ENCODE measurements at regions not wholly inside any gene's neighbourhood (a gene's known extent, or its start where the extent isn't known, plus 50 kb on each side); places are given as distances from the start of the nearest gene placed in this dataset.

- no peak for DNase-seq (ENCODE audit: low read depth in 4 of 4, low spot score in 1 of 4)
Measured at GRCh38 chr20:50284811-50285375, 94.3 kb downstream of the CEBPB start.

- DNase-seq (ENCODE audit: low read depth in 4 of 4, low spot score in 1 of 4) = no peak
Measured at GRCh38 chr20:50285376-50286173, 94.9 kb downstream of the CEBPB start.

- no peak for DNase-seq (ENCODE audit: low read depth in 4 of 4, low spot score in 1 of 4)
Measured at GRCh38 chr20:50286174-50286511, 95.5 kb downstream of the CEBPB start.

DNA sequence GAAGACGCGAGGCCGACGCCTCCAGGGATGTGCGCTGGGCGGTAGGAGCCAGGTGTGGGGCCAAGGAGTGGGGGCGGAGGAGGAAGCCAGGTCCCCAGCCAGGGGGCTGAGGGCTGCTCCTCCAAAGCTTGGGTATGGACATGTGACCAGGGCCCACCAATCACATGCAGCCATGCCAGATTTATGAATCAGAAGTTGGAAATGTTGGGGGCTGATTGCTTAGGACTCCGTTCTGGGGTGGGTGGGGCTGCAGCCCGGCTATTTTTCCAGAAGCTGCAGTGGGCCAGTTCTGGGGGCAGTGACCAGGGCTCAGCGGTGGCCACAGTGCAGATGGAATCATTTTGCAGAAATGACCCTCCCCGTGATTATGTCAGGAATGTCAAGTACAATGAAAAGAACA, 96.0 kb downstream of the CEBPB start:
- DNase-seq (ENCODE audit: low read depth in 4 of 4, low spot score in 1 of 4) = no peak

DNA sequence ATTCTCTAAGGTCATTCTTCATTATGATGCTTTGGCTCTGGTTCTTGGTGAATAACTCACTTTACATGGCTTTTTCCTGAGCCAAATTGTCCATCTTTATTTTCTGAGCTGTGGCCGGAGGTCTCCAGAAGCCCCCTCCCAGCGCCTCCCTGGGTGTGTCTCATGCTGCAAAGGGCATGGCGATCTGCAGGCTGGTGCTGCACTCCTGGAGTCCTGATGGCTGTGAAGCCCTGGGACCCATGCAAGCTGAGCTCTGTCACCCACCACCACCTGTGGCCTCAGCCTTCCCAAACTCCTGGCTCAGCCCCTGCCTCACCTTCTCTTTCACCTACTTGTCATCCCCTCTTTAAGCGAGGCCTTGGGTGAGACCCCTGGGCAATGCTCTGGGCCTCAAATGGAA, 96.9 kb downstream of the CEBPB start:
- DNase-seq (ENCODE audit: low read depth in 4 of 4, low spot score in 1 of 4) = no peak

- no peak for DNase-seq (ENCODE audit: low read depth in 4 of 4, low spot score in 1 of 4)
Measured at GRCh38 chr20:50288128-50288623, 97.5 kb downstream of the CEBPB start.

GRCh38 chr20:50289581-50289980, 99.0 kb downstream of the CEBPB start:
- DNase-seq (ENCODE audit: low read depth in 4 of 4, low spot score in 1 of 4) = no peak

- DNase-seq (ENCODE audit: low read depth in 4 of 4, low spot score in 1 of 4) = no peak
Measured at GRCh38 chr20:50290112-50290511, 99.5 kb downstream of the CEBPB start.

DNA sequence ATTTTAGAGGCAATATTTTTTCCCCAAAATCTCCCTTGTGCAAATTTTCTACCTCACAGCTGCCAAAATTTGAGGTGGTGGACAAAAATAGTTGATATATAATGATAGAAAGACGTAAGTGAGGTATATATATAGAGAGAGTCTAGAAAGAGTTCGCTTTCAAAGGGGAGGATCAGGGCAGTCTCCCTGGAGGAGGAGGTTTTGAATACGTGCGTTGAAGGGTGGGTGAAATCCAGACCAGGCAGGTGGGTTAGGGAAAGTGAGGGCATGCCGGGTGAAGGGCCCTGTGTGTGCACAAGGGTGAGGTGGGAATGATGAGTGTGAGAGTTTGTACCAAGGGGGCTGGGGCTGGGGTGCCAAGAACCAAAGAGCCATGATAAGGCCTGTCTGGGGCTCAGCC, 100.2 kb downstream of the CEBPB start:
- DNase-seq (ENCODE audit: low read depth in 4 of 4, low spot score in 1 of 4) = no peak

GRCh38 chr20:50291254-50292078, 100.8 kb downstream of the CEBPB start:
- no peak for DNase-seq (ENCODE audit: low read depth in 4 of 4, low spot score in 1 of 4)

DNA sequence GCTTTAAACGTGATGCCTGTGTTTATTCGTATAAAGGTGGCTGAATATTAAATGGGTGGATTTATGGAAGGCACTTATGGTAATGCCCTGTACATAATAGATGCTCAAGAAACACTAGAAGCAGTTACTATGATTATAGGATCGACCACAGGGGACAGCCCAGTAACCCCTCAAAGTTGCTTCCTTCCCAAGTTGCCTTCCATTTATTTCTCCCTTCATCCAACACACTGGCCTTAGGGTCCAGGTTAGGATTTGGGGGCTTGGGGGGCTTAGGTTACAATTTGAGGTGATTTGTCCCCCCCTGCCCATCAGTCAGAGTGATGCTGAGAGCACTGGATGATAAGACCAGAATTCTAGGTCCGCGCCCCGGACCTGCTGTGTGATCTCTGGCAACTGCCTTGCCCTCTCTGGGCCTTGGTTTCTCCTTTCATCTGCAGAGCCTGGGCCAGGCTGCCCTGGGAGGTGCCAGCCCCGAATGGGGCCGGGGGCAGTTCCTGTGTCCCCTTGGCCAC, 101.5 kb downstream of the CEBPB start:
- no peak for DNase-seq (ENCODE audit: low read depth in 4 of 4, low spot score in 1 of 4)

DNA sequence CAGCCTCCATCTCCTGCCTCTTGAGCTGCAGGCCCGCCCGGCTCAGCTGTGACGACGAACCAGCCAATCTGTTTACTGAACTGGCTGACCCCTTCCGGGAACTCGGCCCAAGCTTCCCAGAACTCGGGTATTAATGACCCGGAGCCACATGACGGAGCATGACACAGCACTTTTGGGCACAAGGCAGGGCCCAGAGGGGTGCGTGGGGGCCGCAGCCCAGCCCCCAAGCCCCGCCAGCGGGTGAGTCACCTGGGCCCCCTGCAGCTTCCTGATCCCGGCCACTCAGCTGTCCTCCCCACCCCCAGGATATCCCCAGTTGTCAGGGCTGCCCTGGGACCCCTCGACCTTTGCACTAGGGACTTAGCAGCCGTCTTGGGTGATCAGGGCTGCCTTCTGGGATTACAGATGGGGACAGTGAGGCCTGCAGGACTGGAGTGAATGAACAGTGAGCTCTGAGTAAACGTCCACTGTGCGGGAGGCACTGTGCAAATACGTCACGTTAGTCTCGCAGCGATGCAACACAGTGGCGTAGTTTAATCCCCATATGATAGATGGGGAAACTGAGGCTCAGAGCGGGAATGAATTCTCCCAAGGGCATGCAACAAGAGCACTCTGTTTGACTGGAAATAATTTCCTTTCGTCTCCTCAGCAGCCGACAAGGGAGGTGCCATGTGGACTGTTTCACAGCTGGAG, 102.1 kb downstream of the CEBPB start:
- no peak for DNase-seq (ENCODE audit: low read depth in 4 of 4, low spot score in 1 of 4)

- DNase-seq (ENCODE audit: low read depth in 4 of 4, low spot score in 1 of 4) = no peak
Measured at GRCh38 chr20:50293284-50294139, 102.9 kb downstream of the CEBPB start.

GRCh38 chr20:50294164-50295088, 103.8 kb downstream of the CEBPB start:
- no peak for DNase-seq (ENCODE audit: low read depth in 4 of 4, low spot score in 1 of 4)

DNA sequence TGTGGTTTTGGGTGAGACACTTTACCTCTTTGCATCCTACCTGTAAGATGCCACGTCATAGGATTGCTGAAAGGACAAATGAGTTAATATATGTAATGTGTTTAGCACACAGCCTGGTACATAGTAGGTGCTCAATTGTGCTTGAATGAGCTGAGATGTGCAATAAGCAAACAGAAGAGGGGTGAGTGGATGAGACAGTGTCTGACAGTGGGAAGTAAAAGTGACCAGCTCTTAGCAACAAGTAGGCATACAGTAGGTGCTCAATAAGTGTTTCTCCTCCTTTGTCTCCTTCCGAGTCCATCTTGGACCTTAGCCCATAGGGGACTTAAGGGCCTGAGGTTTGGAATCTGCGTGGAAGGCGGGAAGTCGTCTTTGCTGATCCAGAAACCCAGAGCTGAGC, 104.7 kb downstream of the CEBPB start:
- DNase-seq (ENCODE audit: low read depth in 4 of 4, low spot score in 1 of 4) = no peak

- DNase-seq (ENCODE audit: low read depth in 4 of 4, low spot score in 1 of 4) = no peak
Measured at GRCh38 chr20:50295762-50296449, 105.3 kb downstream of the CEBPB start.

GRCh38 chr20:50296450-50297375, 106.1 kb downstream of the CEBPB start:
- no peak for DNase-seq (ENCODE audit: low read depth in 4 of 4, low spot score in 1 of 4)
